Vagina (tissue), 2 donors: ENCODE measurements at regions not wholly inside any gene's neighbourhood (a gene's known extent, or its start where the extent isn't known, plus 50 kb on each side); places are given as distances from the start of the nearest gene placed in this dataset.

Experiments used
- DNase-seq, 2 donors: peaks; one replicate each; pipeline ENCODE4 v3.0.0-alpha.2; 2017; ENCODE audit errors: extremely low spot score in 2 of 2
- H3K27ac ChIP-seq: fragments of 200-600 bp; sonication (generic); one replicate; pipeline ENCODE4 v1.5.1; 2019
- H3K27me3 ChIP-seq: fragments of 200-600 bp; sonication (generic); one replicate; pipeline ENCODE4 v1.5.1; 2019
- H3K36me3 ChIP-seq, 2 donors: fragments of 200-600 bp; sonication (generic); one replicate each; pipeline ENCODE4 v1.5.1; 2017 to 2019
- H3K4me1 ChIP-seq: fragments of 200-600 bp; sonication (generic); one replicate; pipeline ENCODE4 v1.5.1; 2019
- H3K4me3 ChIP-seq, 2 donors: fragments of 200-600 bp; sonication (generic); 1 replicate in 1 of 2; 2 replicates in 1 of 2; pipeline ENCODE4 v1.5.1; 2016 to 2019
- H3K9me3 ChIP-seq: fragments of 200-600 bp; sonication (generic); one replicate; pipeline ENCODE4 v1.5.1; 2019
- CTCF ChIP-seq, 3 experiments: fragments of 450-650 bp in 2 of 3; fragments of 200-600 bp in 1 of 3; sonication (generic) in 1 of 3; IDR thresholded peaks; one replicate each; pipeline ENCODE4 v1.5.1; 2017 to 2019; ENCODE audit warnings: antibody characterized with exemption in 3 of 3, mild to moderate bottlenecking in 2 of 3, moderate library complexity in 2 of 3
- POLR2A ChIP-seq, 2 donors: fragments of 450-650 bp; IDR thresholded peaks; one replicate each; pipeline ENCODE4 v1.6.1; 2017; ENCODE audit warnings: antibody characterized with exemption in 2 of 2, mild to moderate bottlenecking in 2 of 2, moderate library complexity in 2 of 2
- POLR2AphosphoS5 ChIP-seq, 2 donors: sonication (generic); formaldehyde crosslinking; IDR thresholded peaks; one replicate each; pipeline ENCODE4 v1.9.0; 2017; ENCODE audit warnings: antibody characterized with exemption in 2 of 2, mild to moderate bottlenecking in 2 of 2, low read depth in 1 of 2; ENCODE audit not compliant: insufficient read depth in 1 of 2
- intact Hi-C: fragments of 100-400 bp; cut with DNase I; formaldehyde crosslinking; loops from one replicate; pipeline ENCODE4 v1.15.1; 2023

DNA sequence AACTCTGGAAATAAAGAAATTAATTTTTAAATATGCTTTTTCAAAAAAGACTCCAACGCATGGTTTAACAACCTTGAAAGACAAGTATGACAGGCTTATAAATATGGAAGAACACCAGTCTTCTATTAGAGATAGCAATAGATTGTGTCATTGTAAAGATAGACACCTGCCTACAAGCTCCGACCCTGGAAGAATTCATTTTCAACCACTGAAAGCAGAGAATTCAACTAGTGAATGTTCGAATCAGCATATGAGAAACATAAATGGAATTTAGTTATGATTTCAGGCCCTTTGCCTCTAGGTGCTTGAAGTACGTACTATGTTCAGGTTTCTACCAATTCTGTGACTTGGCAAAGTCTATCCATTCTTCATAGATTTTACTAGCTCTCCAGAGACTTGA is 244.5 kb downstream of the DPY19L2 start:
- intact Hi-C loops, result no loop called here
- TF ChIP-seq POLR2A (IDR thresholded peaks at IDR 0.05) (no peak), CTCF (IDR thresholded peaks at IDR 0.05) (no peak), POLR2AphosphoS5 (IDR thresholded peaks at IDR 0.05; ENCODE audit: insufficient read depth in 1 of 2, low read depth in 1 of 2) (no peak)
- Histone ChIP-seq H3K4me1 (no peaks in the 10 kb centered on the region), H3K27ac (no peak overlapping the region), H3K9me3 (no peaks in the 10 kb centered on the region), H3K27me3 (no peaks in the 10 kb centered on the region), H3K36me3 (no peaks in the 10 kb centered on the region), H3K4me3 (no peak overlapping the region)
- no peak for DNase-seq

GRCh38 chr12:63420206-63420644 is 248.1 kb downstream of the DPY19L2 start:
- intact Hi-C loops, result no loop called here
- Histone ChIP-seq H3K9me3 (no peaks in the 10 kb centered on the region), H3K4me1 (no peaks in the 10 kb centered on the region), H3K36me3 (no peaks in the 10 kb centered on the region), H3K4me3 (no peak overlapping the region), H3K27ac (no peak overlapping the region), H3K27me3 (no peaks in the 10 kb centered on the region)
- DNase-seq, result no peak
- TF ChIP-seq POLR2AphosphoS5 (IDR thresholded peaks at IDR 0.05; ENCODE audit: insufficient read depth in 1 of 2, low read depth in 1 of 2), result no peak
- no peak for TF ChIP-seq POLR2A (IDR thresholded peaks at IDR 0.05)

DNA sequence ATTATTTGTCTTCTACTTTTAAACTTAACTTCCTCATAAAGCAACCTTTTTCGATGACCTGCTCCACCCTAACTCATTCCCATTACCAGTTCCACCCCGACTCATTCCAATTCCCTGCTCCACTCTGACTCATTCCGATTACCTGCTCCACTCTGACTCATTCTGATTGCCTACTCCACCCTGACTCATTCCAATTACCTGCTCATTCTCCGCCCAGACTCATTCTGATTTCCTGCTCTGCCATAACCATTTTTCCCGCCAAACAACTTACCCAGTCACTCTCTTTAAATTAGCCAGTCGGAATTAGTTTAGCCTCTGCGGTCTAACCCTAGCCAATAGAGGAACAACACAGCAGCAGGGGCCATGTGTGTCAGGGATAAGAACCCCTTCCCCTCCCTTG is 249.1 kb downstream of the DPY19L2 start:
- Histone ChIP-seq H3K27me3 (no peaks in the 10 kb centered on the region), H3K4me1 (no peaks in the 10 kb centered on the region), H3K36me3 (no peaks in the 10 kb centered on the region), H3K4me3 (no peak overlapping the region), H3K27ac (no peak overlapping the region), H3K9me3 (no peaks in the 10 kb centered on the region)
- TF ChIP-seq CTCF (IDR thresholded peaks at IDR 0.05) (no peak), POLR2A (IDR thresholded peaks at IDR 0.05) (no peak), POLR2AphosphoS5 (IDR thresholded peaks at IDR 0.05; ENCODE audit: insufficient read depth in 1 of 2, low read depth in 1 of 2) (no peak)
- no peak for DNase-seq
- intact Hi-C loops, result no loop called here

GRCh38 chr12:63416788-63417187 is 251.5 kb downstream of the DPY19L2 start:
- Histone ChIP-seq H3K4me1 (no peaks in the 10 kb centered on the region), H3K27ac (no peak overlapping the region), H3K36me3 (no peaks in the 10 kb centered on the region), H3K9me3 (no peaks in the 10 kb centered on the region), H3K27me3 (no peaks in the 10 kb centered on the region), H3K4me3 (no peak overlapping the region)
- no peak for DNase-seq
- intact Hi-C loops, result no loop called here
- TF ChIP-seq POLR2A (IDR thresholded peaks at IDR 0.05) (no peak), POLR2AphosphoS5 (IDR thresholded peaks at IDR 0.05; ENCODE audit: insufficient read depth in 1 of 2, low read depth in 1 of 2) (no peak), CTCF (IDR thresholded peaks at IDR 0.05) (no peak)

DNA sequence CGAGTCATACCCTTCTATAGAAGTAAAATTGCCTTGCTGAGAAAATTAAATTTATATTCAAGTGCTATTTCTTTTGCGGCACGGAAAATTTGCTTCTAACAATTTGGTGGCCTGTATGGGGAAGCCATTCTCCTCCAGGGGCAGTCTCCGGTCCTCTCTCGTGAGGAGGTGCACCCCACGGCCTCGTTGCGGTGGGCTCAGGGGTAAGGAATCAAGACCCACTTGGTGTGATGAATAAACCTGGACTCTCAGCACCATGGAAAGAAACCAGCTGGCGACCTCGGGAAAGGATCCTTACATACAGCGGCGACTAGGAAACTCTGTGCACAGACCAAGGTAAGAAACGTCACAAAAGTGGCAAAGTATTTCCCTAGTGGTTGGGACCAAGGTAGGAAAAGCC is 252.9 kb downstream of the DPY19L2 start:
- Histone ChIP-seq H3K27me3 (no peaks in the 10 kb centered on the region), H3K36me3 (no peaks in the 10 kb centered on the region), H3K4me1 (no peaks in the 10 kb centered on the region), H3K9me3 (no peaks in the 10 kb centered on the region), H3K27ac (no peak overlapping the region), H3K4me3 (no peak overlapping the region)
- no peak for TF ChIP-seq CTCF (IDR thresholded peaks at IDR 0.05)
- TF ChIP-seq POLR2A (IDR thresholded peaks at IDR 0.05), result no peak
- no peak for TF ChIP-seq POLR2AphosphoS5 (IDR thresholded peaks at IDR 0.05; ENCODE audit: insufficient read depth in 1 of 2, low read depth in 1 of 2)
- intact Hi-C loops, result no loop called here
- DNase-seq, result no peak

- intact Hi-C loops, result no loop called here
- H3K4me1 ChIP-seq, result no peaks in the 10 kb centered on the region
- no peaks in the 10 kb centered on the region for H3K36me3 ChIP-seq
- H3K27me3 ChIP-seq, result no peaks in the 10 kb centered on the region
- DNase-seq, result no peak
- TF ChIP-seq POLR2AphosphoS5 (IDR thresholded peaks at IDR 0.05; ENCODE audit: insufficient read depth in 1 of 2, low read depth in 1 of 2) (no peak), CTCF (IDR thresholded peaks at IDR 0.05) (no peak), POLR2A (IDR thresholded peaks at IDR 0.05) (no peak)
- no peaks in the 10 kb centered on the region for H3K9me3 ChIP-seq
- no peak overlapping the region for H3K27ac ChIP-seq
- no peak overlapping the region for H3K4me3 ChIP-seq
Measured at GRCh38 chr12:63410197-63410596, 258.1 kb downstream of the DPY19L2 start.
